ENCODE measurements at regions not wholly inside any gene's neighbourhood (a gene's known extent, or its start where the extent isn't known, plus 50 kb on each side); places are given as distances from the start of the nearest gene placed in this dataset.
"Not testable (repeated sequence)": the region's sequence is repeated elsewhere in the genome, so short reads cannot be mapped to it uniquely, and the experiment has no call there.

DNA sequence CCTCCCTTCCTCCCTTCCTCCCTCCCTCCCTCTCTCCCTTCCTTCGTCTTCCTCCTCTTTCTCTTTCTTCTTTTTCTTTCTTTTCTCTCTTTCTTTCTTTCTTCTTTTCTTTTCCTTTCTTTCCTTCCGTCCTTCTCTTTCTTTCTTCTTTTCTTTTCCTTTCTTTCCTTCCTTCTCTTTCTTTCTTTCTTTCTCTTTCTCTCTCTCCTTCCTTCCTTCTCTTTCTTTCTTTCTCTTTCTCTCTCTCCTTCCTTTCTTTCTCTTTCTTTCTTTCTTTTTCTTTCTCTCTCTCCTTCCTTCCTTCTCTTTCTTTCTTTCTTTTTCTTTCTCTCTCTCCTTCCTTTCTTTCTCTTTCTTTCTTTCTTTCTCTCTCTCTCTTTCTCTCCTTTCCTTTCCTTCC, 84.4 kb upstream of the SLC24A2 start:
- DNase-seq (ENCODE audit: low spot score), result not testable (repeated sequence)

DNA sequence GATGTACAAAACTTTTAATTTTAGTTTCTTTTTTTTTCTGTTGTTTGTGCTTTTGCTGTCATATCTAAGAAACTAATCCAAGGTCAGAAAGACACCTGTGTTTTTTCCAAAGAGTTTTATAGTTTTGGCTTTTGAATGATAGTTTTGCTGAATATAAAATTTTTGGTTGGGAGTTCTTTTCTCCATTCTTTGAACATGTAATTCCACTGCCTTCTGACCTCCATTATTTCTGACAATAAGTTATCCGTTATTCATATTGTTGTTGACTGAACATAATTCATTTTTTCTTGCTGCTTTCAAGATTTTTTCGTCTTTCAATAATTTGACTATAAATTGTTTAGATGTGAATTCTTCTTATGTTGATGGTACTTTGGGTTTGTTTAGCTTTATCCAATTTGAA, 82.2 kb upstream of the SLC24A2 start:
- DNase-seq (ENCODE audit: low spot score), result no peak

DNA sequence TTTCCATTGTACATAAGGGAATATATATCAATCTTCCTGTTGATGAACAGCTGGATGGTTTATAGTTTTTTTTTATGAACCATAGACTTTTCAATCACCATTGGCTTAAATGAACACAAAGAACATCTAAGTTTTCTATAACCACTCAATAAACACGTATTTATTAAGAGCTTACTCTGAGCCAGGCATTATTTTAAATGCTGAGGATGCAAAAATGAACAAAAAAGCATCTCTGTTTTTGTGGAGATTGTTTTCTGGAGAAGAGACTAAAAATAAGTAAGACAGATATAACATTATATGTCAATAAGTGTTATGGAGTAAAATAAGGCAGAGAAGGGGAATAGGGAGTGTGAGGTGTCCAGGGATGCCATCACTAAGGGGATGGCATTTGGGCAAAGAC, 52.1 kb upstream of the SLC24A2 start:
- DNase-seq (ENCODE audit: low spot score), result no peak

Measured in cerebellar cortex (tissue), 1 donor.